22Rv1 (cell line): ENCODE measurements at regions not wholly inside any gene's neighbourhood (a gene's known extent, or its start where the extent isn't known, plus 50 kb on each side); places are given as distances from the start of the nearest gene placed in this dataset.

Experiments used
- ZFX ChIP-seq: fragments of 450-650 bp; IDR thresholded peaks from 2 replicates; pipeline ENCODE4 v1.6.1; 2017; ENCODE audit warnings: antibody characterized with exemption, borderline replicate concordance
- TF ChIP-seq, protein P1 (sequence below): fragments of 450-650 bp; IDR thresholded peaks from 2 replicates; pipeline ENCODE4 v1.5.1; 2017; ENCODE audit warnings: mild to moderate bottlenecking

DNA sequence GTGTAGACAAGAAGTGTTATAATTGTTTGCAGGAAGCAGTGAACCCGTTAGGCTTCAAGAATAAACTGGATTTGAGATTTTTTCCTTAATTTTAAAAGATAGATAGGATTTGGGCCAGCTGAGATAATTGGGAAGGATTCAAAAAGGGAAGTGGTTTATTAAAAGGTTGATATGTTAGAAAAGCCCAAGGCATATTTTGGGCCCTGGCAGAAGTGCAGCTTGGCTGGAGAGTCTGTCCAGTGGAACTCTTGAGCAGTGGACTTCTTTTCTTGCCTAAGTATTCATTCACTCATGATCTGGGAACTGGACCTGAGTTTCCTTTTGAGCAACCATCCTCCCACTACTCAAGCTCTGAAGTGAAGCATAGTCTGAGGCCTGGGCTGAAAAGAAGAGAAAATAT is 433.4 kb downstream of the ZSWIM6 start:
- TF ChIP-seq, protein P1, sequence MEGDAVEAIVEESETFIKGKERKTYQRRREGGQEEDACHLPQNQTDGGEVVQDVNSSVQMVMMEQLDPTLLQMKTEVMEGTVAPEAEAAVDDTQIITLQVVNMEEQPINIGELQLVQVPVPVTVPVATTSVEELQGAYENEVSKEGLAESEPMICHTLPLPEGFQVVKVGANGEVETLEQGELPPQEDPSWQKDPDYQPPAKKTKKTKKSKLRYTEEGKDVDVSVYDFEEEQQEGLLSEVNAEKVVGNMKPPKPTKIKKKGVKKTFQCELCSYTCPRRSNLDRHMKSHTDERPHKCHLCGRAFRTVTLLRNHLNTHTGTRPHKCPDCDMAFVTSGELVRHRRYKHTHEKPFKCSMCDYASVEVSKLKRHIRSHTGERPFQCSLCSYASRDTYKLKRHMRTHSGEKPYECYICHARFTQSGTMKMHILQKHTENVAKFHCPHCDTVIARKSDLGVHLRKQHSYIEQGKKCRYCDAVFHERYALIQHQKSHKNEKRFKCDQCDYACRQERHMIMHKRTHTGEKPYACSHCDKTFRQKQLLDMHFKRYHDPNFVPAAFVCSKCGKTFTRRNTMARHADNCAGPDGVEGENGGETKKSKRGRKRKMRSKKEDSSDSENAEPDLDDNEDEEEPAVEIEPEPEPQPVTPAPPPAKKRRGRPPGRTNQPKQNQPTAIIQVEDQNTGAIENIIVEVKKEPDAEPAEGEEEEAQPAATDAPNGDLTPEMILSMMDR, result no peak
- TF ChIP-seq ZFX, result no peak
